OCI-LY7 (cell line): ENCODE measurements at regions not wholly inside any gene's neighbourhood (a gene's known extent, or its start where the extent isn't known, plus 50 kb on each side); places are given as distances from the start of the nearest gene placed in this dataset.

Experiments
- BruUV-seq: library from RNA; stranded (reverse); fragments of 400-500 nt; replicated peaks from 2 replicates; lab custom pipeline; 2021; lab: Mats Ljungman, UMichigan
- CTCF ChIA-PET: fragments of 300-600 bp; sonication (Branson Sonifier 250); formaldehyde crosslinking; loops from one replicate; lab custom pipeline; 2022; ENCODE audit warnings: antibody characterized with exemption; ENCODE audit not compliant: unreplicated experiment; lab: Charles Lee
- POLR2A ChIA-PET: fragments of 300-600 bp; sonication (Branson Sonifier 250); formaldehyde crosslinking; loops from one replicate; lab custom pipeline; 2022; ENCODE audit warnings: antibody characterized with exemption; lab: Charles Lee
- DNase-seq: peaks from one replicate; pipeline ENCODE4 v3.0.0-alpha.2; 2015; ENCODE audit warnings: low spot score
- H2AFZ ChIP-seq: fragments of 200-600 bp; sonication (generic), shearing (Covaris generic); 2 replicates; pipeline ENCODE4 v1.6.1; 2014; ENCODE audit warnings: mild to moderate bottlenecking, antibody characterized with exemption, low read length, moderate library complexity
- H3K27ac ChIP-seq: fragments of 200-600 bp; sonication (generic); 2 replicates; pipeline ENCODE4 v1.5.1; 2014; ENCODE audit warnings: mixed run types, low read depth, mild to moderate bottlenecking, moderate library complexity, low read length, inconsistent platforms; ENCODE audit not compliant: poor library complexity, severe bottlenecking
- H3K36me3 ChIP-seq: fragments of 200-600 bp; sonication (generic); 2 replicates; pipeline ENCODE4 v1.6.1; 2014; ENCODE audit warnings: mild to moderate bottlenecking, antibody characterized with exemption, low read length, moderate library complexity, mixed read lengths; ENCODE audit not compliant: insufficient read depth
- H3K4me1 ChIP-seq: fragments of 200-600 bp; sonication (generic); 2 replicates; pipeline ENCODE4 v1.5.1; 2014; ENCODE audit warnings: mild to moderate bottlenecking, low read length; ENCODE audit not compliant: insufficient read depth, poor library complexity, severe bottlenecking
- H3K4me2 ChIP-seq: fragments of 200-600 bp; sonication (generic); 2 replicates; pipeline ENCODE4 v1.6.1; 2014; ENCODE audit warnings: mild to moderate bottlenecking, low read length
- H3K4me3 ChIP-seq: fragments of 200-600 bp; sonication (generic); 2 replicates; pipeline ENCODE4 v1.5.1; 2014; ENCODE audit warnings: mild to moderate bottlenecking, low read depth, low read length; ENCODE audit not compliant: poor library complexity, severe bottlenecking
- H3K79me2 ChIP-seq: fragments of 200-600 bp; sonication (generic); 2 replicates; pipeline ENCODE4 v1.6.1; 2016; ENCODE audit warnings: low read depth, mild to moderate bottlenecking, low read length, moderate library complexity, mixed read lengths; ENCODE audit not compliant: insufficient read depth
- H3K9me2 ChIP-seq: fragments of 200-600 bp; sonication (generic); 2 replicates; pipeline ENCODE4 v1.6.1; 2016; ENCODE audit warnings: mild to moderate bottlenecking, low read length, mixed read lengths; ENCODE audit not compliant: insufficient read depth
- H3K9me3 ChIP-seq: fragments of 200-600 bp; sonication (generic); 2 replicates; pipeline ENCODE4 v1.6.1; 2014; ENCODE audit warnings: mild to moderate bottlenecking, mixed run types, low read length, mixed read lengths
- H4K20me1 ChIP-seq: fragments of 200-600 bp; sonication (generic); 2 replicates; pipeline ENCODE4 v1.6.1; 2014; ENCODE audit warnings: mild to moderate bottlenecking, antibody characterized with exemption, low read length, moderate library complexity, mixed read lengths; ENCODE audit not compliant: insufficient read depth
- EZH2phosphoT487 ChIP-seq: fragments of 200-600 bp; sonication (generic); IDR thresholded peaks from 2 replicates; pipeline ENCODE4 v1.6.1; 2018; ENCODE audit warnings: low read depth, borderline replicate concordance, mild to moderate bottlenecking, mixed run types, antibody characterized with exemption, low read length, moderate library complexity, mixed read lengths
- intact Hi-C: fragments of 100-400 bp; cut with micrococcal nuclease; formaldehyde crosslinking; loops from one replicate; pipeline ENCODE4 v1.10.0; 2022; ENCODE audit not compliant: unreplicated experiment
- TF ChIP-seq, protein P1 (sequence below): fragments of 200-600 bp; sonication (generic); conservative IDR thresholded peaks from 2 replicates; pipeline ENCODE4 v1.5.1; 2014; ENCODE audit warnings: mild to moderate bottlenecking, antibody characterized with exemption, low read length, moderate library complexity, mixed read lengths

- H3K36me3 ChIP-seq = no peaks in the 10 kb centered on the region
- H3K4me3 ChIP-seq = no peak overlapping the region
- no peak for DNase-seq
- no peaks in the 10 kb centered on the region for H3K9me3 ChIP-seq
- TF ChIP-seq, protein P1, sequence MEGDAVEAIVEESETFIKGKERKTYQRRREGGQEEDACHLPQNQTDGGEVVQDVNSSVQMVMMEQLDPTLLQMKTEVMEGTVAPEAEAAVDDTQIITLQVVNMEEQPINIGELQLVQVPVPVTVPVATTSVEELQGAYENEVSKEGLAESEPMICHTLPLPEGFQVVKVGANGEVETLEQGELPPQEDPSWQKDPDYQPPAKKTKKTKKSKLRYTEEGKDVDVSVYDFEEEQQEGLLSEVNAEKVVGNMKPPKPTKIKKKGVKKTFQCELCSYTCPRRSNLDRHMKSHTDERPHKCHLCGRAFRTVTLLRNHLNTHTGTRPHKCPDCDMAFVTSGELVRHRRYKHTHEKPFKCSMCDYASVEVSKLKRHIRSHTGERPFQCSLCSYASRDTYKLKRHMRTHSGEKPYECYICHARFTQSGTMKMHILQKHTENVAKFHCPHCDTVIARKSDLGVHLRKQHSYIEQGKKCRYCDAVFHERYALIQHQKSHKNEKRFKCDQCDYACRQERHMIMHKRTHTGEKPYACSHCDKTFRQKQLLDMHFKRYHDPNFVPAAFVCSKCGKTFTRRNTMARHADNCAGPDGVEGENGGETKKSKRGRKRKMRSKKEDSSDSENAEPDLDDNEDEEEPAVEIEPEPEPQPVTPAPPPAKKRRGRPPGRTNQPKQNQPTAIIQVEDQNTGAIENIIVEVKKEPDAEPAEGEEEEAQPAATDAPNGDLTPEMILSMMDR = no peak
- TF ChIP-seq EZH2phosphoT487 = no peak
- H3K9me2 ChIP-seq = no peaks in the 10 kb centered on the region
- H3K4me1 ChIP-seq = no peaks in the 10 kb centered on the region
- no peak overlapping the region for H3K27ac ChIP-seq
- ChIA-PET CTCF (no interaction called here), POLR2A (no interaction called here)
- H2AFZ ChIP-seq = no peak overlapping the region
- no TSS peak for BruUV-seq
- no peak overlapping the region for H3K4me2 ChIP-seq
- H4K20me1 ChIP-seq = no peaks in the 10 kb centered on the region
- intact Hi-C loops = no loop called here
- H3K79me2 ChIP-seq = no peaks in the 10 kb centered on the region
Observed at GRCh38 chr4:85154591-85154990, 188.1 kb upstream of the WDFY3 start.

- intact Hi-C loops = no loop called here
- Histone ChIP-seq H4K20me1 (no peaks in the 10 kb centered on the region), H2AFZ (no peak overlapping the region)
Observed at GRCh38 chr4:85165808-85166207, 199.3 kb upstream of the WDFY3 start.

DNA sequence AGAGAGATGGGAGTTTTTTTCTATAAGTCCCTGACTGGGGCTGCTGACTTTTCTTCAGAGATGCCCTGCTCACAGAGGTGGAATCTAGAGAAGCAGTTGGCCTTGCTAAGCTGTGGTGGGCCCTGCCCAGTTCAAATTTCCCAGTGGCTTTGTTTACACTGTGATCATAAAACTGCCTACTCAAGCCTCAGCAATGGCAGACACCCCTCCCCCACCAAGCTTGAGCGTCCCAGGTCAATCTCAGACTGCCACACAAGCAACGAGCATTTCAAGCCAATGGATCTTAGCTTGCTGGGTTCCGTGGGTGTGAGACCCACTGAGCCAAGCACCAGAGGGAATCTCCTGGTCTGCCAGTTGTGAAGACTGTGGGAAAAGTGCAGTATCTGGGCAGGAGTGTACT, 199.8 kb upstream of the WDFY3 start:
- no peaks in the 10 kb centered on the region for H3K9me3 ChIP-seq
- CTCF ChIA-PET = no interaction called here
- H3K9me2 ChIP-seq = no peaks in the 10 kb centered on the region
- no peaks in the 10 kb centered on the region for H3K4me1 ChIP-seq
- no peaks in the 10 kb centered on the region for H3K79me2 ChIP-seq
- H4K20me1 ChIP-seq = no peaks in the 10 kb centered on the region
- intact Hi-C loops = no loop called here
- H2AFZ ChIP-seq = no peak overlapping the region
- POLR2A ChIA-PET = no interaction called here
- H3K4me2 ChIP-seq = no peak overlapping the region
- DNase-seq = no peak
- no TSS peak for BruUV-seq
- TF ChIP-seq EZH2phosphoT487 = no peak
- TF ChIP-seq, protein P1 = no peak
- H3K4me3 ChIP-seq = no peak overlapping the region
- H3K36me3 ChIP-seq = no peaks in the 10 kb centered on the region
- H3K27ac ChIP-seq = no peak overlapping the region

More at GRCh38 chr4:85165808-85166207, 199.3 kb upstream of the WDFY3 start:
- no peak overlapping the region for H3K4me2 ChIP-seq
- no peaks in the 10 kb centered on the region for H3K36me3 ChIP-seq
- TF ChIP-seq EZH2phosphoT487 = no peak
- TF ChIP-seq, protein P1 = no peak
- no peak for DNase-seq
- no peak overlapping the region for H3K27ac ChIP-seq
- H3K9me3 ChIP-seq = no peaks in the 10 kb centered on the region
- ChIA-PET CTCF (no interaction called here), POLR2A (interaction anchor here (0.7 to 1.3 kb wide), 2 partner anchors 13 to 929 kb away, joined by 3 to 5 read pairs; no protein-coding TSS in a partner anchor)
- H3K9me2 ChIP-seq = no peaks in the 10 kb centered on the region
- H3K4me1 ChIP-seq = no peaks in the 10 kb centered on the region
- H3K4me3 ChIP-seq = no peak overlapping the region
- BruUV-seq = no TSS peak
- H3K79me2 ChIP-seq = no peaks in the 10 kb centered on the region
